ENCODE measurements at regions not wholly inside any gene's neighbourhood (a gene's known extent, or its start where the extent isn't known, plus 50 kb on each side); places are given as distances from the start of the nearest gene placed in this dataset.

DNA sequence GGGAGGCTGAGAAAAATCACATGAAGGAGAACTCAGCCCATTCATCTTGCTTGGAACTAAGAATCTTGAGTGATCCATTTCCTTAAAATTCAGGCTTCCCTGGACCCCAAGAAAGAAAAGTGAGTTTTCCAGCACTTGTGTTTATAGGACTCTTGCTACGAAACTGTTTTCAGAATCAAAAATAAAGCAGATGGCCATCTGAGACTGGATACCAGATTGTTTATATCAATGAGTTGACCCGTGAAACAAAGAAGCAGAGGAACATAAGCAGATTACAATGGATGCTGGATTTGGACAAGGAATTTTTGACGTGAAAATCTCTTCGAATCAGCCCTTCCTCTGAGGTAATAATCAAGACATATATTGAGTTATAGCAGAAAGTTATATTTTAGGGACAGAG is 223.2 kb downstream of the SYK start:
- no peak for DNase-seq (ENCODE audit: low read depth)

DNA sequence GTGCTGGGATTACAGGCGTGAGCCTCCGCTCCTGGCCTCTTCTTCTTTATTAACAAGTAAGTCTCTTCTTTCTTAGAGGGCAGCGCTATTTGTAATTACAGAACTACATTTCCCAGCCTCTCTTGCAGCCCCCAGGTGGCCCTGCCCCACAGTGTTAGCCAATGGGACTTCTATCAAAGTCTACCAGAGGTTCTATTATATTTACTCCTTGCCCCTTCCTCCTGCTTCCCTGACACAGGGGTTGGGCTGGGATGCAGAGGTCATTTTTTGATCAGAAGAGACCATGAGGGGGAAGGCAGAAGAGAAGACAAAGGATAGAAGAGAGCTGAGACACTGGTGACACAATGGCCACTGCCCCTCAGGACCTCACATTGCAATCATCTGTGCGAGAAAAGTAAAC is 224.2 kb downstream of the SYK start:
- DNase-seq (ENCODE audit: low read depth) = no peak

DNA sequence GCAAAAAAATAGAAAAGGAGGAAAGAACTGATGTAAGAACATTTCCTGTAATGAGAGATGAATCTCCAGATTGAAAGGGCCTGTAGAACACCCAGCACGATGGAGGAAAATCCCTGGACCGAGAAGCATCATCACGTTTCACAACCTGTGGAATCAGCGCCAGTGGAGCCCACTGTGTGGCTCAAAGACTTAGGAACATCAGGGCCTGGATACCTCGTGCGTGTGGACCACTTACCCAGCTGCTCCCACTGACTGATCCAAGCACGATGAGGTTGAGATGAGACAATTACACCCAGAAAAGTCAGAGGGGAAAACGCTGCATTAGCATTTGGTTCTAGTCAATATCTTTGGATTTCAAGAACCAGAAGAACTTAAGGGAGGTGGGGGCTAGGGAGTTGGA is 224.6 kb downstream of the SYK start:
- no peak for DNase-seq (ENCODE audit: low read depth)

- no peak for DNase-seq (ENCODE audit: low read depth)
These were observed 225.4 kb downstream of the SYK start for GRCh38 chr9:91027005-91027404.

- DNase-seq (ENCODE audit: low read depth) = no peak
These were observed 226.7 kb downstream of the SYK start for GRCh38 chr9:91028166-91028827.

- DNase-seq (ENCODE audit: low read depth) = no peak
These were observed 228.2 kb downstream of the SYK start for GRCh38 chr9:91029650-91030361.

DNA sequence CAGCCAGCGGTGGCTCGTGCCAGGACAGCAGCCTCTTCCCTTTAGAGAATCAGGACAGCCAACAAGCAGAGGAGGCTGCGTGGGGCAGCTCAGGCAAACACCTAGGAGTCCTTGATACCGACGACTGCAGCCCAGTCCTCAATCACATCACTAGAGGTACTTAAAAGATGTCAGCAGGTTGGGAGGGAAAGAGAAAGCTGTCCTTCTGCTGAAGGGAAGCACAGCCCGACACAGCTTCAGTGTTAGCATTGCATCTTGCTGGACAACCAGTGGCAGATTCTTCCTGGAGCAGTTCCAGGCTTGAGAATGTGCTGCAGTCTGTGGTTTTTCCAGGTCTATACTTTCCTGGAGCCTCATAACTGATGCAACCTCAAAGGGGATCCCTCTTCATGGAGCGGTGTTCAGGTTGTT is 230.5 kb downstream of the SYK start:
- no peak for DNase-seq (ENCODE audit: low read depth)

GRCh38 chr9:91033270-91033669 is 231.7 kb downstream of the SYK start:
- DNase-seq (ENCODE audit: low read depth) = no peak

DNA sequence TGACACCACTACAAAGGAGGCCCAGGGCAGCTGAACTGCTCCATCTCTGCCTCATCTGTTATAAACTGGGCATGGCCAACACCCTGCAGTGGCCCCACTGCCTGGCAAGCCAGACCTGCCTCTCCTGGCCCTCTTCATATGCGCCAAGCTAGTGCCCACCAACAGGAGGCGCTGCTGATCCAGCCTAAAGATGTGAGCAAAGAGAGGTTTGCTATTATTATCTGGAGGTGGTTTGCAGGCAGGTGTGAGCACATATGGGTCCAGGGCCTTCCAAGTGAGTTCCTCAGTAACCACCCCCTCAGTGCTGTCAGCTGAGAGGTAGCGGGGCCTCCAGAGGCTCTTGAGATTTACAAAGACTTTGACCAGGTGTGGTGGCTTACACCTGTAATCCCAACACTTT is 232.2 kb downstream of the SYK start:
- DNase-seq (ENCODE audit: low read depth) = peak; percentile 17

- no peak for DNase-seq (ENCODE audit: low read depth)
These were observed 232.9 kb downstream of the SYK start for GRCh38 chr9:91034521-91034920.

GRCh38 chr9:91034976-91035824 is 233.6 kb downstream of the SYK start:
- no peak for DNase-seq (ENCODE audit: low read depth)

DNA sequence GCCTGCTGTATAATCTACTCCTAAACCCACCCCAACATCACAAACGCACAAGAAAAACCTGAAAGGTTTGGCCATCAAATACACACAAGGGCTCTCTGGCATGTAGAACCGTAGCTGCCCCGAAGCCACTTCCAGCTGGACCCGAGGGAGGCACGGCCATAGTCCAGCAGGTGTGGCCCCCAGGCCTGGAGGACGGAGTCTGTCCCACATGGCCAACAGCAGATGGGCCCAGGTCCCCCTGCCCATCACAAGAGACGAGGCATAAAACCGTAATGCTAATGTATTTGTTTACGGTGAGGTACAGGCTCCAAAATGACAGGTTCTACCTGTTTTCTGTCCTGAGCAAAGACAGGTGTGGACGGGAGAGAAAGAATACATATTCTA is 234.2 kb downstream of the SYK start:
- no peak for DNase-seq (ENCODE audit: low read depth)

- no peak for DNase-seq (ENCODE audit: low read depth)
These were observed 234.7 kb downstream of the SYK start for GRCh38 chr9:91036356-91036755.

- DNase-seq (ENCODE audit: low read depth) = peak; percentile 18
These were observed 235.3 kb downstream of the SYK start for GRCh38 chr9:91036826-91037510.

- DNase-seq (ENCODE audit: low read depth) = no peak
These were observed 236.2 kb downstream of the SYK start for GRCh38 chr9:91037511-91038482.

- no peak for DNase-seq (ENCODE audit: low read depth)
These were observed 237.0 kb downstream of the SYK start for GRCh38 chr9:91038483-91039124.

DNA sequence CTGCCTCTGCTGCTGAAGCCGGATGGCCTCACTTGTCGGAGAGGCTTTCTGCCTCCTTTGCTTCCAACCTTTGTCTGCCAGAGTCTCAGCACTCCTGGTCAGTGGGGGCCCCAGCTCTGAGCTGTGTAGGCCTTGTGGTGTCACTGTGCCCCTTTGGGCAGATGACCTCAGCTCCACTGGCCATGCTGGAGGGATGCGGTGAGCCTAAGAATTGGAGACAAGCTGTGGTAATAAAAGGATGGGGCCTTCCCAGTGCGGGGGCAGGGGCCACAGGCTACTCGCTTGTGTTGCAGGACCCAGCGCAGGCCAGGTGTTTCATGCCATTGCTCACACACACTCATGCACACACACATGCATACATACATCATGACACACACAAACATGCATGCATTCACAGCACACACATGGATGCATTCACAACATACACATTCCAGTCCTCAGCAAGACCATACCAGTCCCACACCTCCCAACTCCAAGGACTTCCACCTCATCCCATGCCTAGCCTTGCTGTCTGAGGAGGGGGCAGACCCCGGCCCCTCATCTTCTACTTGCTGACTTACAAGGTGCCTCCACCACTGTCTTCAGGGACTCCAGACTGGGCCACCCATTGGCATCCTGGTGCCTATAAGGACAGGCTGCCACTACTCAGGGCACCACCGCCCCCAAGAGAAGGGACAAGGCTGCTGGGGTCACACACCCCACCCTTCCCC is 237.7 kb downstream of the SYK start:
- DNase-seq (ENCODE audit: low read depth) = no peak

DNA sequence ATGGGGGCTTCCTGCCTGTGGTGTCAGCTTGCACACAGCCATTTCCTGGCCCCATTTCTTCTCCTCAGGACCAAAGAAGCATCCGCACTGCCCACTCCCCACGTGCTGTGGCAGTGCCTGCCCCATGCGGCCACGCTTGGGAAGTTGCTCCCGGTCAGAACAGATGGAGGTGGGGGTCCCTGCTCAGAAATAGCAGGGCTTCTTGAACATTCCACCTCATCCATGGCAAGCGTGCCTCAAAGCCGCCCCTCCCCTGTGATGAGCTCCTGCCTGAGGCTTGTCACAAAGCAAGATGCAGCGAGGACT is 238.2 kb downstream of the SYK start:
- no peak for DNase-seq (ENCODE audit: low read depth)

DNA sequence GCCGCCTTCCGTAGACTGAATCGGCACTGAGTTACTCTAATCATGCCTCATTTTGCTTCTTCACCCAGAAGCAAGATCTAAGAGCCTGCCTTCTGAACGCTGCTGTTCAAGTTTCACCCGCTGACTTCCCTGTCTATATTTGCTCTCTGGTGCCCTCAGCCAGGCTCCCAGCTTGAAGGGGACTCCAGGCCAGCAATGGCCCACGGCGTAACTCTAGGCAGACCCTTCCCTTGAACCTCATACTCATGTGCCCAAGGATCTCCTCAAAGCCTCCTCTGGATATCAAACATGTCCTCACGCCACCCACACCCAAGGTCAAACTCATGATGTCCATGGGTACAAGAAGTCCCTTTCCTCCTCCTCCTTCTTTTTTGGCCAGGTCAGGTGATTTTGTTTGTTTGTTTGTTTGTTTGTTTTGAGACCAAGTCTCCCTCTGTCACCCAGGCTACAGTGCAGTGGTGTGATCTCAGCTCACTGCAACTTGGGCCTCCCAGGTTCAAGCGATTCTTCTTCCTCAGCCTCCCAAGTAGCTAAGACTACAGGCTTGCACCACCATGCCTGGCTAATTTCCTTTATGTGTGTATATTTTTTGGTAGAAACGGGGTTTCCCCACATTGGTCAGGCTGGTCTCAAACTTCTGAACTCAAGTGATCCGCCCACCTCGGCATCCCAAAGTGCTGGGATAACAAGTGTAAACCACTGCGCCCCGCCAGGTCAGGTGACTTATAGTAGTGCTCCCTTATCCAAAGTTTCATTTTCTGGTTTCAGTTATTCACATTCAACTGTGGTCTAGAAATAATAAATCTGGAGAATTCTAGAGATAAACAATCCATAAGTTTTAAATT is 239.0 kb downstream of the SYK start:
- DNase-seq (ENCODE audit: low read depth) = no peak

Measured in T-helper 22 cell (primary cell).